ENCODE measurements at regions not wholly inside any gene's neighbourhood (a gene's known extent, or its start where the extent isn't known, plus 50 kb on each side); places are given as distances from the start of the nearest gene placed in this dataset.

- H3K4me3 ChIP-seq, result no peak overlapping the region
- H3K9me3 ChIP-seq, result no peaks in the 10 kb centered on the region
- no peak for DNase-seq (ENCODE audit: low spot score)
- TF ChIP-seq, protein P1, sequence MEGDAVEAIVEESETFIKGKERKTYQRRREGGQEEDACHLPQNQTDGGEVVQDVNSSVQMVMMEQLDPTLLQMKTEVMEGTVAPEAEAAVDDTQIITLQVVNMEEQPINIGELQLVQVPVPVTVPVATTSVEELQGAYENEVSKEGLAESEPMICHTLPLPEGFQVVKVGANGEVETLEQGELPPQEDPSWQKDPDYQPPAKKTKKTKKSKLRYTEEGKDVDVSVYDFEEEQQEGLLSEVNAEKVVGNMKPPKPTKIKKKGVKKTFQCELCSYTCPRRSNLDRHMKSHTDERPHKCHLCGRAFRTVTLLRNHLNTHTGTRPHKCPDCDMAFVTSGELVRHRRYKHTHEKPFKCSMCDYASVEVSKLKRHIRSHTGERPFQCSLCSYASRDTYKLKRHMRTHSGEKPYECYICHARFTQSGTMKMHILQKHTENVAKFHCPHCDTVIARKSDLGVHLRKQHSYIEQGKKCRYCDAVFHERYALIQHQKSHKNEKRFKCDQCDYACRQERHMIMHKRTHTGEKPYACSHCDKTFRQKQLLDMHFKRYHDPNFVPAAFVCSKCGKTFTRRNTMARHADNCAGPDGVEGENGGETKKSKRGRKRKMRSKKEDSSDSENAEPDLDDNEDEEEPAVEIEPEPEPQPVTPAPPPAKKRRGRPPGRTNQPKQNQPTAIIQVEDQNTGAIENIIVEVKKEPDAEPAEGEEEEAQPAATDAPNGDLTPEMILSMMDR (IDR thresholded peaks at IDR 0.05), result no peak
- peaks cover 0 to 37% of the 10 kb centered on the region in 2 donors for H3K4me1 ChIP-seq
- peak overlapping the region; percentile 69 to 79 for H3K27ac ChIP-seq
- no peaks in the 10 kb centered on the region for H3K36me3 ChIP-seq
- no peaks in the 10 kb centered on the region for H3K27me3 ChIP-seq
These were observed 276.6 kb upstream of the TNRC6C start for GRCh38 chr17:77681861-77682260.

DNA sequence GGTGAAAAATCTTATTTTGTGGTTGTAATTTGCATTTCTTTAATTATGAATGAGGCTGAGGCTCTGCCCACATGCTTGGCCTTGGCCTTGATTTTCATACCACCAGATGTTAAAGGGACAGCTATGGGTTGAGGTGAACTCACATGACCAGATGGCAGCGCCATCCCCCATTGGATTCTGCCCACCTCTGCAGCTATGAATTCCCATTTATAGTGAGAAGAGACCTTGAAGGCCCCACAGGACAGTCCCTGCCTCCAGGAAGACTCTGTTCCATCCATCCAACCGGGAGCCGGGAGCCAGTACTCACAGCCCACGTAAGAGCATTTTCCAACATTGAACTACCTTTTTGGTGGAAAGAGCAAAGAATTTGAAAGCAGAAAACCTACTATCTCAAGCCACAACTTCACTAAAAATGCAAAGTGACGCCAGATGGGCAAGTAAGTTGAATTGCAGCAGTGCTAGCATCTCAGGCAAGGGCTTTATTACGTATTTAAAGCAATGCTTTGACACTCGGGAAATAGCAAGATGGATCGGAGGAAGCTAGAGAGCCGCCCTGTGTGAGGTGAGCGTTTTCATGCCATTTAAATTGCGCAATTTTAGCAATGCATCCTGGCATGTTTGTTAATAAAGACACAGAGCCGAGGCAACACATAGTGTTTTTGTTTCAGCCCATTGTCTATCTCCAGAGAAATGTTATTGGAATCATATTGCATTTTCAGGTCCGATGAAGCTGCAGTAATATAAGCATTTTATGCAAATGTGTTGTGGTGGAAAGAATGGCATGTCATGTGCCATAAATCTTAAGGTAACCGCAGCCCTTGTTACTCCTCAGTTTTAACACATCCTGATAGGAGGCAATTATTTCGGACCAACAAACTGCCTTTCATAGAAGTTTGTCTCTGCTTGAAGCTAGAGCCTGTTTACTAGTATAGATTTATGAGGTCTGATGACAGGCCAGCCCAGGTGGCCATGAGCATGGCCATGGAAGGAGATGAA lies 273.4 kb upstream of the TNRC6C start:
- Histone ChIP-seq H3K9me3 (no peaks in the 10 kb centered on the region), H3K4me3 (no peak overlapping the region), H3K36me3 (no peaks in the 10 kb centered on the region), H3K27me3 (no peaks in the 10 kb centered on the region), H3K27ac (no peak overlapping the region), H3K4me1 (peaks cover 0 to 19% of the 10 kb centered on the region in 2 donors)
- no peak for DNase-seq (ENCODE audit: low spot score)
- TF ChIP-seq, protein P1 (IDR thresholded peaks at IDR 0.05), result no peak

DNA sequence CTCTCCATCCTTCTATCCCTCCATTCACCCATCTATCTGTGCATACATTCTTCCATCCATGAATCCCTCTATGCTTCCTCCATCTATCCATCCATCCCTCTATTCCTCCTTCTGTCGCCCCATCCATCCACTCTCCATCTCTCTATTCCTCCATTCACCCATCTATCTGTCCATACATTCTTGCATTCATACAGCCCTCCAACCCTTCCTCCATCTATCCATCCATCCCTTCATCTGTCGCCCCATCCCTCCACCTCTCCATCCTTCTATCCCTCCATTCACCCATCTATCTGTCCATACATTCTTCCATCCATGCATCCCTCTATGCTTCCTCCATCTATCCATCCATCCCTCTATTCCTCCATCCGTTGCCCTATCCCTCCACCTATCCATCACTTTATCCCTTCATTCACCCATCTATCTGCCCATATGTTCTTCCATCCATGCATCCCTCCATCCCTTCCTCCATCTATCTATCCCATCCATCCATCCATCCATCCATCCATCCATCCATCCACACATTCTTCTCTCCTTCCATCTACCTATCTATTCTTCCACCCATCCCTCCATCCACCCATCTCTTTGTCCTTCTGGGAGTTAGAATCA lies 272.5 kb upstream of the TNRC6C start:
- peaks cover 0 to 24% of the 10 kb centered on the region in 2 donors for H3K4me1 ChIP-seq
- no peaks in the 10 kb centered on the region for H3K9me3 ChIP-seq
- TF ChIP-seq, protein P1 (IDR thresholded peaks at IDR 0.05), result no peak
- H3K27ac ChIP-seq, result no peak overlapping the region
- no peak for DNase-seq (ENCODE audit: low spot score)
- H3K4me3 ChIP-seq, result no peak overlapping the region
- H3K36me3 ChIP-seq, result no peaks in the 10 kb centered on the region
- no peaks in the 10 kb centered on the region for H3K27me3 ChIP-seq

GRCh38 chr17:77686903-77687302 lies 271.6 kb upstream of the TNRC6C start:
- H3K4me1 ChIP-seq, result peaks cover 0 to 18% of the 10 kb centered on the region in 2 donors
- TF ChIP-seq, protein P1 (IDR thresholded peaks at IDR 0.05), result no peak
- no peaks in the 10 kb centered on the region for H3K27me3 ChIP-seq
- DNase-seq (ENCODE audit: low spot score), result no peak
- H3K36me3 ChIP-seq, result no peaks in the 10 kb centered on the region
- H3K9me3 ChIP-seq, result no peaks in the 10 kb centered on the region
- no peak overlapping the region for H3K27ac ChIP-seq
- no peak overlapping the region for H3K4me3 ChIP-seq

DNA sequence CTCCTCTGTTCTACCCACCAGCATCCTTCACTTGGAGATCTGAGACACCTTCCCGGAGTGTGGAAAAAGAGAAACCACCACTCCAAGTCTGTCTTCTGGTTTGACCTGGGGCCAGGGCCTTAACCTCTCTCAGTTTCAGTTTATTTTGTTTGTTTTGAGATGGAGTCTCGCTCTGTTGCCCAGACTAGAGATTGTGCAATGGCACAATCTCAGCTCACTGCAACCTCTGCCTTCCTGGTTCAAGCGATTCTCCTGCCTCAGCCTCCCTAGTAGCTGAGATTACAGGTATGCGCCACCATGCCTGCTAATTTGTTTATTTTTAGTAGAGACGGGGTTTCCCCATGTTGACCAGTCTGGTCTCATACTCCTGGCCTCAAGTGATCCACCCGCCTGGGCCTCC lies 271.1 kb upstream of the TNRC6C start:
- DNase-seq (ENCODE audit: low spot score), result no peak
- TF ChIP-seq, protein P1 (IDR thresholded peaks at IDR 0.05), result no peak

More for the DNA sequence above, 271.1 kb upstream of the TNRC6C start:
- Histone ChIP-seq H3K4me3 (no peak overlapping the region), H3K27ac (no peak overlapping the region), H3K36me3 (no peaks in the 10 kb centered on the region), H3K9me3 (no peaks in the 10 kb centered on the region), H3K27me3 (no peaks in the 10 kb centered on the region), H3K4me1 (peaks cover 0 to 13% of the 10 kb centered on the region in 2 donors)

All from right atrium auricular region (tissue), 2 donors.